ENCODE measurements at regions not wholly inside any gene's neighbourhood (a gene's known extent, or its start where the extent isn't known, plus 50 kb on each side); places are given as distances from the start of the nearest gene placed in this dataset.

GRCh38 chrX:134173541-134174272, 63.3 kb upstream of the CCDC160 start:
- DNase-seq, result no peak

- no peak for DNase-seq
These were observed 62.7 kb upstream of the CCDC160 start for GRCh38 chrX:134174273-134174660.

- no peak for DNase-seq
These were observed 62.1 kb upstream of the CCDC160 start for GRCh38 chrX:134174859-134175258.

GRCh38 chrX:134177527-134177926, 59.5 kb upstream of the CCDC160 start:
- DNase-seq, result no peak

GRCh38 chrX:134180601-134181274, 56.2 kb upstream of the CCDC160 start:
- DNase-seq, result no peak

- DNase-seq, result no peak
These were observed 55.7 kb upstream of the CCDC160 start for GRCh38 chrX:134181275-134181660.

- DNase-seq, result peak in 2 of 4 experiments; percentile 5 to 38
These were observed 53.3 kb upstream of the CCDC160 start for GRCh38 chrX:134183665-134184064.

GRCh38 chrX:134184936-134185335, 52.0 kb upstream of the CCDC160 start:
- no peak for DNase-seq

GRCh38 chrX:134186362-134187121, 50.4 kb upstream of the CCDC160 start:
- peak in 2 of 4 experiments; percentile 2 to 14 for DNase-seq
